ENCODE measurements at regions not wholly inside any gene's neighbourhood (a gene's known extent, or its start where the extent isn't known, plus 50 kb on each side); places are given as distances from the start of the nearest gene placed in this dataset.

DNA sequence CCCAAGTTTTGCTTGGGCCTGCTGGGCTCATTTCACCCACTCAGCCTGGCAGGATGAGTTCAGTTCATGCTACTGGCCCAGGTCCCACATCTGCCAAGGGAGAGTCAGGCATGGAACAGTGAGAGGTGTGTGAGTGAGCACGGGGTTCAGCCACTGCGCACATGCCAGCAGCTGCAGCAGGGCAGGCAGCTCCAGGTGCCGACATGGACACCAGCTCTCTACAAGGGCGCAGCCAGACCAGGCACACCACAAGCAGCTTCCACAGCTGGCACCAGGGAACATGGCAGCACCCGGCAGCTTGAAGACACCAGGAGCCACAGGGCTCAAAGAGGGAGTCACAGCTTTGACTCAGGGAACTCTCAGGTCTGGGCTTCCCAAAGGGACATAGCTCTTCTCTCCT is 938.0 kb downstream of the SORCS3 start:
- no peak for TF ChIP-seq EZH2 (IDR thresholded peaks at IDR 0.05; ENCODE audit: borderline replicate concordance, low read depth, low read length, severe bottlenecking)
- TF ChIP-seq, protein P1, sequence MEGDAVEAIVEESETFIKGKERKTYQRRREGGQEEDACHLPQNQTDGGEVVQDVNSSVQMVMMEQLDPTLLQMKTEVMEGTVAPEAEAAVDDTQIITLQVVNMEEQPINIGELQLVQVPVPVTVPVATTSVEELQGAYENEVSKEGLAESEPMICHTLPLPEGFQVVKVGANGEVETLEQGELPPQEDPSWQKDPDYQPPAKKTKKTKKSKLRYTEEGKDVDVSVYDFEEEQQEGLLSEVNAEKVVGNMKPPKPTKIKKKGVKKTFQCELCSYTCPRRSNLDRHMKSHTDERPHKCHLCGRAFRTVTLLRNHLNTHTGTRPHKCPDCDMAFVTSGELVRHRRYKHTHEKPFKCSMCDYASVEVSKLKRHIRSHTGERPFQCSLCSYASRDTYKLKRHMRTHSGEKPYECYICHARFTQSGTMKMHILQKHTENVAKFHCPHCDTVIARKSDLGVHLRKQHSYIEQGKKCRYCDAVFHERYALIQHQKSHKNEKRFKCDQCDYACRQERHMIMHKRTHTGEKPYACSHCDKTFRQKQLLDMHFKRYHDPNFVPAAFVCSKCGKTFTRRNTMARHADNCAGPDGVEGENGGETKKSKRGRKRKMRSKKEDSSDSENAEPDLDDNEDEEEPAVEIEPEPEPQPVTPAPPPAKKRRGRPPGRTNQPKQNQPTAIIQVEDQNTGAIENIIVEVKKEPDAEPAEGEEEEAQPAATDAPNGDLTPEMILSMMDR (IDR thresholded peaks at IDR 0.05; ENCODE audit: extremely low read depth in 1 of 2, insufficient read depth in 1 of 2, low read depth in 1 of 2, low read length in 2 of 2) = no peak
- no peak for TF ChIP-seq POLR2A (IDR thresholded peaks at IDR 0.05; ENCODE audit: low read depth, low read length)
- TF ChIP-seq, protein P2, sequence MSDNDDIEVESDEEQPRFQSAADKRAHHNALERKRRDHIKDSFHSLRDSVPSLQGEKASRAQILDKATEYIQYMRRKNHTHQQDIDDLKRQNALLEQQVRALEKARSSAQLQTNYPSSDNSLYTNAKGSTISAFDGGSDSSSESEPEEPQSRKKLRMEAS (IDR thresholded peaks at IDR 0.05; ENCODE audit: insufficient read depth, insufficient read length) = no peak
- TF ChIP-seq POLR2AphosphoS5 (IDR thresholded peaks at IDR 0.05; ENCODE audit: insufficient read depth, low read depth, low read length) = no peak
- no peak for TF ChIP-seq JUN (IDR thresholded peaks at IDR 0.05; ENCODE audit: borderline replicate concordance, insufficient read depth, insufficient read length, low read depth)
- no peak for TF ChIP-seq FOS (IDR thresholded peaks at IDR 0.05; ENCODE audit: borderline replicate concordance, insufficient read depth, low read length)
- TF ChIP-seq MYC (IDR thresholded peaks at IDR 0.05; ENCODE audit: low read depth, low read length) = no peak
- no peak for TF ChIP-seq GATA2 (IDR thresholded peaks at IDR 0.05; ENCODE audit: insufficient read depth, insufficient read length, low read depth, low read length)

Data from endothelial cell of umbilical vein (primary cell).